H9 (cell line): ENCODE measurements at regions not wholly inside any gene's neighbourhood (a gene's known extent, or its start where the extent isn't known, plus 50 kb on each side); places are given as distances from the start of the nearest gene placed in this dataset.
"Not testable (repeated sequence)": the region's sequence is repeated elsewhere in the genome, so short reads cannot be mapped to it uniquely, and the experiment has no call there.

ENCODE experiments used
- DNase-seq: peaks from one replicate; pipeline ENCODE4 v3.0.0-alpha.2; 2017
- H2AFZ ChIP-seq: one replicate; pipeline ENCODE4 v1.6.1; 2013; ENCODE audit warnings: mild to moderate bottlenecking, low read length, control low read depth, moderate library complexity
- H2AK5ac ChIP-seq: 2 replicates; pipeline ENCODE4 v1.6.1; 2013; ENCODE audit warnings: low read length, control low read depth, mixed read lengths; ENCODE audit not compliant: insufficient read length
- H2BK120ac ChIP-seq: one replicate; pipeline ENCODE4 v1.6.1; 2013; ENCODE audit warnings: low read depth, mild to moderate bottlenecking, low read length, control low read depth, inconsistent platforms; ENCODE audit not compliant: poor library complexity, severe bottlenecking
- H2BK12ac ChIP-seq: 2 replicates; pipeline ENCODE4 v1.6.1; 2013; ENCODE audit warnings: low read length, control low read depth, mixed read lengths, low read depth; ENCODE audit not compliant: insufficient read length
- H2BK15ac ChIP-seq: 2 replicates; pipeline ENCODE4 v1.6.1; 2013; ENCODE audit warnings: low read depth, low read length, control low read depth
- H2BK20ac ChIP-seq: one replicate; pipeline ENCODE4 v1.6.1; 2013; ENCODE audit warnings: low read depth, mild to moderate bottlenecking, low read length, control low read depth, inconsistent platforms; ENCODE audit not compliant: poor library complexity, severe bottlenecking
- H2BK5ac ChIP-seq: 2 replicates; pipeline ENCODE4 v1.6.1; 2013; ENCODE audit warnings: low read length, control low read depth, mixed read lengths; ENCODE audit not compliant: insufficient read length
- H3K14ac ChIP-seq: 2 replicates; pipeline ENCODE4 v1.6.1; 2013; ENCODE audit warnings: low read length, control low read depth; ENCODE audit not compliant: insufficient read depth
- H3K18ac ChIP-seq: 2 replicates; pipeline ENCODE4 v1.6.1; 2013; ENCODE audit warnings: low read depth, mild to moderate bottlenecking, mixed read lengths, low read length, control low read depth; ENCODE audit not compliant: insufficient read length
- H3K23ac ChIP-seq: 2 replicates; pipeline ENCODE4 v1.6.1; 2013; ENCODE audit warnings: low read length, control low read depth, mixed read lengths, low read depth; ENCODE audit not compliant: insufficient read length
- H3K23me2 ChIP-seq: 2 replicates; pipeline ENCODE4 v1.6.1; 2013; ENCODE audit warnings: low read depth, mild to moderate bottlenecking, mixed read lengths, low read length, control low read depth; ENCODE audit not compliant: insufficient read length, poor library complexity, severe bottlenecking
- H3K27ac ChIP-seq: 2 replicates; pipeline ENCODE4 v1.5.1; 2013; ENCODE audit warnings: low read length, control low read depth, mixed read lengths, low read depth; ENCODE audit not compliant: insufficient read length
- H3K27me3 ChIP-seq: 2 replicates; pipeline ENCODE4 v1.6.1; 2013; ENCODE audit warnings: low read length, control low read depth, inconsistent platforms; ENCODE audit not compliant: insufficient read depth
- H3K4ac ChIP-seq: 2 replicates; pipeline ENCODE4 v1.6.1; 2013; ENCODE audit warnings: low read depth, mild to moderate bottlenecking, control low read depth, inconsistent platforms, low read length, moderate library complexity
- H3K4me1 ChIP-seq: 2 replicates; pipeline ENCODE4 v1.6.1; 2013; ENCODE audit warnings: low read length, control low read depth, inconsistent platforms; ENCODE audit not compliant: insufficient read depth
- H3K4me2 ChIP-seq: 2 replicates; pipeline ENCODE4 v1.6.1; 2013; ENCODE audit warnings: low read length, control low read depth, mixed read lengths; ENCODE audit not compliant: insufficient read length, insufficient read depth
- H3K56ac ChIP-seq: 2 replicates; pipeline ENCODE4 v1.6.1; 2013; ENCODE audit warnings: low read depth, mild to moderate bottlenecking, mixed read lengths, low read length, control low read depth; ENCODE audit not compliant: insufficient read length
- H3K79me1 ChIP-seq: 2 replicates; pipeline ENCODE4 v1.6.1; 2013; ENCODE audit warnings: low read depth, mild to moderate bottlenecking, moderate library complexity, low read length, control low read depth, inconsistent platforms; ENCODE audit not compliant: insufficient read depth, poor library complexity, severe bottlenecking
- H3K79me2 ChIP-seq: 2 replicates; pipeline ENCODE4 v1.6.1; 2013; ENCODE audit warnings: low read length, control low read depth, inconsistent platforms; ENCODE audit not compliant: insufficient read depth
- H3K9ac ChIP-seq: 2 replicates; pipeline ENCODE4 v1.6.1; 2013; ENCODE audit warnings: low read length, control low read depth, mixed read lengths; ENCODE audit not compliant: insufficient read length; ENCODE audit errors: extremely low read depth
- H3K9me3 ChIP-seq: one replicate; pipeline ENCODE4 v1.6.1; 2013; ENCODE audit warnings: low read depth, low read length, inconsistent platforms; ENCODE audit not compliant: control insufficient read depth
- H3T11ph ChIP-seq: one replicate; pipeline ENCODE4 v1.6.1; 2013; ENCODE audit warnings: mild to moderate bottlenecking, low read length, control low read depth, inconsistent platforms
- H4K20me1 ChIP-seq: one replicate; pipeline ENCODE4 v1.6.1; 2013; ENCODE audit not compliant: control insufficient read depth, insufficient read length, insufficient read depth
- H4K5ac ChIP-seq: 2 replicates; pipeline ENCODE4 v1.6.1; 2013; ENCODE audit warnings: low read depth, mild to moderate bottlenecking, mixed read lengths, low read length, control low read depth; ENCODE audit not compliant: insufficient read length
- H4K8ac ChIP-seq: replicated peaks from 2 replicates; pipeline ENCODE4 v1.6.1; 2013; ENCODE audit warnings: low read length, control low read depth, mixed read lengths, low read depth; ENCODE audit not compliant: insufficient read length
- H4K91ac ChIP-seq: 2 replicates; pipeline ENCODE4 v1.6.1; 2013; ENCODE audit warnings: low read depth, mild to moderate bottlenecking, moderate library complexity, mixed read lengths, low read length, control low read depth; ENCODE audit not compliant: insufficient read length
- H3K27ac Mint-ChIP-seq, 3 experiments: 2 replicates in 2 of 3; 3 replicates in 1 of 3; pipeline ENCODE4 v1.8.0; 2020 to 2021; ENCODE audit warnings: mixed read lengths in 3 of 3, mild to moderate bottlenecking in 1 of 3, moderate library complexity in 1 of 3
- H3K27me3 Mint-ChIP-seq: 2 replicates; pipeline ENCODE4 v1.8.0; 2021; ENCODE audit warnings: low read depth, mild to moderate bottlenecking, moderate library complexity, mixed read lengths
- H3K36me3 Mint-ChIP-seq, 3 experiments: 2 replicates in 2 of 3; 3 replicates in 1 of 3; pipeline ENCODE4 v1.8.0; 2020 to 2021; ENCODE audit warnings: low read depth in 3 of 3, mixed read lengths in 3 of 3; ENCODE audit not compliant: insufficient read depth in 1 of 3
- H3K4me1 Mint-ChIP-seq, 2 experiments: 2 replicates each; pipeline ENCODE4 v1.8.0; 2020; ENCODE audit warnings: mixed read lengths in 2 of 2
- H3K4me3 Mint-ChIP-seq, 2 experiments: 2 replicates in 1 of 2; 3 replicates in 1 of 2; pipeline ENCODE4 v1.8.0; 2020 to 2021; ENCODE audit warnings: mild to moderate bottlenecking in 2 of 2, mixed read lengths in 2 of 2, moderate library complexity in 1 of 2
- H3K9me3 Mint-ChIP-seq, 2 experiments: 2 replicates in 1 of 2; 3 replicates in 1 of 2; pipeline ENCODE4 v1.8.0; 2020; ENCODE audit warnings: mild to moderate bottlenecking in 2 of 2, mixed read lengths in 2 of 2, moderate library complexity in 1 of 2
- WGBS: extraction: QIAGEN DNeasy Blood & Tissue Kit; methylation state at CpG from one replicate; pipeline ENCODE4 v1.1.7; 2013; ENCODE audit warnings: missing lambda C conversion rate, low lambda C conversion rate, mixed read lengths; ENCODE audit not compliant: insufficient read length; ENCODE audit errors: extremely low coverage; 5-methylcytosine and 5-hydroxymethylcytosine counted together
- TF ChIP-seq, protein P1 (sequence below): fragments of 200-600 bp; sonication (generic); conservative IDR thresholded peaks from 3 replicates; pipeline ENCODE4 v1.8.0; 2021; ENCODE audit warnings: antibody characterized with exemption, mild to moderate bottlenecking

DNA sequence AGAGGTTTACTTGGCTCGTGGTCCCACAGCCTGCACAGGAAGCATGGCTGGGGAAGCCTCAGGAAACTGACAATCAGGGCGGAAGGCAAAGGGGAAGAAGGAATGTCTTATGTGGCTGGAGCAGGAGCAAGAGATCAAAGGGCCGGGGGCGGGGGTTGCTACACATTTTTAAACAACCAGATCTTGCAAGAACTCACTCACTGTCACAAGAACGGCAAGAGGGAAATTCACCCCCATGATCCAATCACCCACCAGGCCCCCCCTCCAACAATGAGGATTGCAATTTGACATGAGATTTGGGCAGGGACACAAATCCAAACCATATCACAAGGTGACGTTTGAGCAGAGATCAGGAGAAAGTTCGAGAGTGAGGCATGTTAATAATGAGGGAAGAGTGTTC lies 163.7 kb upstream of the RPH3A start:
- H3K27me3 Mint-ChIP-seq, result peaks cover 10% of the 10 kb centered on the region
- H4K91ac ChIP-seq, result no peak overlapping the region
- peaks cover 2 to 7% of the 10 kb centered on the region in 2 experiments; a peak in 2 of 4 replicates for H3K4me1 Mint-ChIP-seq
- H3K27me3 ChIP-seq, result no peaks in the 10 kb centered on the region
- H3K36me3 Mint-ChIP-seq, result peaks cover 4 to 7% (median 6%) of the 10 kb centered on the region in 3 experiments; a peak in 4 of 7 replicates
- H3T11ph ChIP-seq, result no peak overlapping the region
- no peak overlapping the region for H3K4me3 Mint-ChIP-seq
- H3K23me2 ChIP-seq, result no peaks in the 10 kb centered on the region
- H3K56ac ChIP-seq, result no peak overlapping the region
- no peaks in the 10 kb centered on the region for H3K9me3 ChIP-seq
- no peak overlapping the region for H3K4me2 ChIP-seq
- H2BK15ac ChIP-seq, result no peak overlapping the region
- no peak overlapping the region for H2BK5ac ChIP-seq
- no CpG with 5 or more reads among the region's 7 CpGs for WGBS
- no peak overlapping the region for H3K23ac ChIP-seq
- no peak overlapping the region for H3K4ac ChIP-seq
- no peaks in the 10 kb centered on the region for H3K79me1 ChIP-seq
- no peak overlapping the region for H2BK120ac ChIP-seq
- peaks cover 6% of the 10 kb centered on the region in 2 experiments for H3K9me3 Mint-ChIP-seq
- H3K18ac ChIP-seq, result no peak overlapping the region
- H2BK12ac ChIP-seq, result no peak overlapping the region
- no peak overlapping the region for H2AK5ac ChIP-seq
- no peaks in the 10 kb centered on the region for H4K20me1 ChIP-seq
- H2AFZ ChIP-seq, result no peak overlapping the region
- H3K27ac ChIP-seq, result no peak overlapping the region
- H3K27ac Mint-ChIP-seq, result no peak overlapping the region
- no peak overlapping the region for H4K5ac ChIP-seq
- H4K8ac ChIP-seq, result no peak overlapping the region
- no peaks in the 10 kb centered on the region for H3K4me1 ChIP-seq
- H3K14ac ChIP-seq, result no peak overlapping the region
- H3K79me2 ChIP-seq, result no peaks in the 10 kb centered on the region
- no peak overlapping the region for H2BK20ac ChIP-seq
- H3K9ac ChIP-seq, result no peak overlapping the region
- no peak for DNase-seq
- TF ChIP-seq, protein P1, sequence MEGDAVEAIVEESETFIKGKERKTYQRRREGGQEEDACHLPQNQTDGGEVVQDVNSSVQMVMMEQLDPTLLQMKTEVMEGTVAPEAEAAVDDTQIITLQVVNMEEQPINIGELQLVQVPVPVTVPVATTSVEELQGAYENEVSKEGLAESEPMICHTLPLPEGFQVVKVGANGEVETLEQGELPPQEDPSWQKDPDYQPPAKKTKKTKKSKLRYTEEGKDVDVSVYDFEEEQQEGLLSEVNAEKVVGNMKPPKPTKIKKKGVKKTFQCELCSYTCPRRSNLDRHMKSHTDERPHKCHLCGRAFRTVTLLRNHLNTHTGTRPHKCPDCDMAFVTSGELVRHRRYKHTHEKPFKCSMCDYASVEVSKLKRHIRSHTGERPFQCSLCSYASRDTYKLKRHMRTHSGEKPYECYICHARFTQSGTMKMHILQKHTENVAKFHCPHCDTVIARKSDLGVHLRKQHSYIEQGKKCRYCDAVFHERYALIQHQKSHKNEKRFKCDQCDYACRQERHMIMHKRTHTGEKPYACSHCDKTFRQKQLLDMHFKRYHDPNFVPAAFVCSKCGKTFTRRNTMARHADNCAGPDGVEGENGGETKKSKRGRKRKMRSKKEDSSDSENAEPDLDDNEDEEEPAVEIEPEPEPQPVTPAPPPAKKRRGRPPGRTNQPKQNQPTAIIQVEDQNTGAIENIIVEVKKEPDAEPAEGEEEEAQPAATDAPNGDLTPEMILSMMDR, result no peak

DNA sequence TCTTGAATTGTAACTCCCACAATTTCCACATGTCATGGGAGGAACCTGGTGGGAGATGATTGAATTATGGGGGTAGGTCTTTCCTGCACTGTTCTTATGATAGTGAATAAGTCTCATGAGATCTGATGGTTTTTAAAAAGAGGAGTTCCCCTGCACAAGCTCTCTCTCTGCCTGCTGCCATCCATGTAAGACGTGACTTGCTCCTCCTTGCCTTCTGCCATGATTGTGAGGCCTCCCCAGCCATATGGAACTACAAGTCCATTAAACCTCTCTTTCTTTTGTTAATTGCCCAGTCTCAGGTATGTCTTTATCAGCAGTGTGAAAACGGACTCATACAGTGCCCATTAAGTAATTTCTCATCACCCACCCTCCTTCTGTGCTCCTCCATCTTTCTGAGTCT lies 159.6 kb upstream of the RPH3A start:
- not testable (repeated sequence) for H3T11ph ChIP-seq, H3K14ac ChIP-seq, H2AK5ac ChIP-seq, H3K27ac Mint-ChIP-seq, H3K27me3 ChIP-seq, H3K4me3 Mint-ChIP-seq, DNase-seq, H4K5ac ChIP-seq, H4K91ac ChIP-seq, H3K9me3 Mint-ChIP-seq, H2BK120ac ChIP-seq, H3K9ac ChIP-seq, H3K4ac ChIP-seq, H3K4me2 ChIP-seq, H2BK12ac ChIP-seq, H2BK20ac ChIP-seq, H3K4me1 Mint-ChIP-seq, H4K20me1 ChIP-seq, H3K23me2 ChIP-seq, H2AFZ ChIP-seq, H3K36me3 Mint-ChIP-seq, H3K18ac ChIP-seq, H3K56ac ChIP-seq, H2BK5ac ChIP-seq, H3K79me1 ChIP-seq, H3K79me2 ChIP-seq, H2BK15ac ChIP-seq, H4K8ac ChIP-seq, H3K27ac ChIP-seq, H3K4me1 ChIP-seq, H3K9me3 ChIP-seq, H3K23ac ChIP-seq
- no CpG with 5 or more reads among the region's 2 CpGs for WGBS
- H3K27me3 Mint-ChIP-seq, result peaks cover 14% of the 10 kb centered on the region
